ENCODE measurements at regions not wholly inside any gene's neighbourhood (a gene's known extent, or its start where the extent isn't known, plus 50 kb on each side); places are given as distances from the start of the nearest gene placed in this dataset.

DNA sequence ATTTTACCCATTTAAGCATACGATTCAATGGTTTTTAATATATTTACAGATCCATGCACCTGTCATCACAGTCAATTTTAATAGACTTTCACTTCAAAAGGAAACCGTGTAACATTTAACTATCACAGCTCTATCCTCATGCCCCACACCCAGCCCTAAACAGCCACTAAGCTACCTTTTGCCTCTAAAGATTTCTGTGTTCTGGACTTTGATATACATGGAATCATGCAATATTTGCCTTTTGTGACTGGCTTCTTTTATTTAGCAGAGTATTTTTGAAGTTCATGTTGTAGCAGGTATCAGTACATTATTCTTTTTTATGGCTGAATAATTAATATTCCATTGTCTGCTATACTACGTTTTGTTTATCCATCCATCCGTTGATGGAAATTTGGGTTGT lies 50.3 kb upstream of the STX16 start:
- Mint-ChIP-seq H3K9me3 (ENCODE audit: low read depth) (no peaks in the 10 kb centered on the region), H3K27me3 (peaks cover 2% of the 10 kb centered on the region), H3K4me1 (no peaks in the 10 kb centered on the region), H3K4me3 (no peak overlapping the region), H3K36me3 (no peaks in the 10 kb centered on the region), H3K27ac (no peak overlapping the region)
- DNase-seq = no peak
- no peak for ATAC-seq
- CTCF ChIA-PET = no interaction called here

DNA sequence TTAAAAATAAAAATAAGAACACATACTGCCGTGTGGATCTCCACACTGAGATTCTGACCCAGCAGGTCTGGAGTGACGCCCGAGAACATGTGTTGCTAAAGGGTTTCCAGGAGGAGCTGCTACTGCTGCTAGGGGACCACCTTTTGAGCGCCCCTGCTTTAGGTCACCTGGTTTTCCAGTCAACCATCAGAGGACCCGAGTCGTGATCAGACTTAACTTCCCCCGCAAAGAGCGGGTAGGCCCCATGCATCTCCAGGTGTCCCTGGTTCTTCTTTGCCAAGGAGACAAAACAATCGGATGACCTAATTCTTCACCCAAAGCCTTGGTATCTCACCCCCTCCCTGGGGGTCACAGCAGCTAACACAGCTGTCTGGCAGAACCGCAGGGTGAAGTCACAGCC lies 51.1 kb upstream of the STX16 start:
- Mint-ChIP-seq H3K4me1 (no peaks in the 10 kb centered on the region), H3K9me3 (ENCODE audit: low read depth) (no peaks in the 10 kb centered on the region), H3K36me3 (no peaks in the 10 kb centered on the region), H3K27me3 (peaks cover 2% of the 10 kb centered on the region), H3K27ac (no peak overlapping the region), H3K4me3 (no peak overlapping the region)
- CTCF ChIA-PET = no interaction called here
- ATAC-seq (no peak), DNase-seq (no peak)

DNA sequence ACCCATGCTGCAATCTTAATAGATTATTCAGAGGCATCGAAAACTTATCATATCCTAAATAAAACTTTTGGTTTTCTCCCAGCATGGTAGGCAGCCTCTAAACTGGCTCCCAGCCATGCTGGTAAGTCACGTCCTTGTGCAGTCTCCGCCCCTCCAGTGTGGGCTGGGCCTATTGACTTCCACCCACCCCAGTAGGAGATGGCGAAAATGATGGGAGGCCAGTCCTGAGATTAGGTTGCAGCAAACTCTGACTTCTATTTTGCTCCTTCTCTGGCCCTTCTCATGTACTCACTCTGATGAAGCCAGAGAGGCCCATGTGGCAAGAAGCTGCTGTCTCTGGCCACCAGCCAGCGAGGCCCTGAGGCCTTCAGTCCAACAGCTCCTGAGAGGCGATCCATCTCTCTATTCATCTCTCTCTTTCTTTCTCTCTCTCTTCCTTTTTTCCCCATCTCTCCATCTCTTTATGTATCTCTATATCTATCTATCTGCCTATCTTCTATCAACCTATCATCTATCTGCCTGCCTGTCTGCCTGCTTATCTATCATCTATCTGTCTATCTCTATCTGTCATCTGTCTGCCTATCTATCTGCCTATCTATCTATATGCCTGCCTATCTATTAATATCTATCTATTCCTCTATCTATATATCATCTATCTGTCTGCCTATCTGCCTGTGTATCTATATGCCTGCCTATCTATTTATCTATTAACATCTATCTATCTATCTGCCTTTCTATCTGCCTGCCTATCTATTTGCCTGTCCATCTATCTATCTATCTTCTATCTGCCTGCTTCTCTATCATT lies 52.7 kb upstream of the STX16 start:
- ATAC-seq (no peak), DNase-seq (no peak)
- no peaks in the 10 kb centered on the region for H3K36me3 Mint-ChIP-seq
- H3K27me3 Mint-ChIP-seq = peaks cover 2% of the 10 kb centered on the region
- H3K4me3 Mint-ChIP-seq = no peak overlapping the region
- H3K9me3 Mint-ChIP-seq (ENCODE audit: low read depth) = no peaks in the 10 kb centered on the region
- H3K4me1 Mint-ChIP-seq = no peaks in the 10 kb centered on the region
- no peak overlapping the region for H3K27ac Mint-ChIP-seq
- CTCF ChIA-PET = no interaction called here

DNA sequence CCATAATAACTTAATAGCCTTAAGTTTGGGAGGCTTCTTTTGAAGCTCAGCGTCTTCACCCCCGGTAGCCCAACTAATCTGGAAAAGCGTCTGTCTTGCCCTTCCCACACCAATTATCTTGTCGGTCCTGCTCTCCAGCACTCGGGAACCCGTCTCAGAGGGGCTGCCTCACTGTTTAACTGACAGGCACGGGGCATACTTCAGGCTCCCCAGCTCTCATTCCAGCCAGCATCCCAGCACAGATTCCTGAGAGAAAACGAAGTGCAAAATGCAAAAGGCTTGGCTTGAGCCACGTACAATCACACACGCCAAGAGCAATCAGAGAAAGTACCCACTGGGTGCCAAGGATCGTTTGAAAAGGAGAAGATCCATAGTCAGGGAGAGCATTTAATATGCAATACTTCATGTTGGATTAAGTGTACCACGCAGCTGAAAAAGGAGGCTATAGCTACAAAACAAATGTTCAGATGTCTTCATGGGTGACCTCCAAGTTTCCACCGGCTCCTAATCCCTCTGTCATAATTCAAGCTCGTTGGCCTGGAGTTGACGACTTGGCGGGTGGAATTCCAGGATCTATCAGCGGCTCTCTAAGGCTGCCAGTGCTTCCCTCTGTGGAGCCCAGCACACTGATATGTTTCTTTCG lies 53.7 kb upstream of the STX16 start:
- no peaks in the 10 kb centered on the region for H3K9me3 Mint-ChIP-seq (ENCODE audit: low read depth)
- H3K36me3 Mint-ChIP-seq = no peaks in the 10 kb centered on the region
- CTCF ChIA-PET = no interaction called here
- no peaks in the 10 kb centered on the region for H3K4me1 Mint-ChIP-seq
- no peak overlapping the region for H3K27ac Mint-ChIP-seq
- H3K4me3 Mint-ChIP-seq = no peak overlapping the region
- ATAC-seq = no peak
- peaks cover 2% of the 10 kb centered on the region for H3K27me3 Mint-ChIP-seq
- no peak for DNase-seq

DNA sequence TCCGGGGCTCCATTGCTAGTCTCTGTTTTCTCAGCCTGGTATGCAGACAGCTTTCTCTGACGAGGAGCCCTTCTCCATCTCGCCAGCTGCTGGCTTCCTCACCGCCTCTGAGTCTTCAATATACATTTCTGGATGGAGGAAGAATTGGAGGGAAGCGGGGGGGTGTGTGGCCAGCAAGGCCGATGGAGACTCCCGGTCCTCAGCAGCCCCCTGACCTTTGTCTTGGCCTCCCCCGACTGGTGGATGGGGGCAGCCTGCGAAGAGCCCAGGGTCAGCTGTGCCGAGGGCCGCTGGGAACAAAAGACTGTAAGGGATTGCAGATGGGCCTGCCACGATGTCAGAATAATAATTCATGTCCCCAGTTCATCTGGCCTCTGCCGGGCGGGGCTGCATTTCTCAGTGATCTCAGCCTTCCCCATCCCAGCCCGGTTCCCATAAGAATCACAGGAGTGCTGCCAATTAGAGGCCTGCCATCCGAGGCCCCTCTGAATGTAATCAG lies 54.3 kb upstream of the STX16 start:
- H3K9me3 Mint-ChIP-seq (ENCODE audit: low read depth) = no peaks in the 10 kb centered on the region
- no peak overlapping the region for H3K27ac Mint-ChIP-seq
- peaks cover 3% of the 10 kb centered on the region for H3K27me3 Mint-ChIP-seq
- DNase-seq = no peak
- H3K4me1 Mint-ChIP-seq = no peaks in the 10 kb centered on the region
- CTCF ChIA-PET = no interaction called here
- no peak for ATAC-seq
- no peaks in the 10 kb centered on the region for H3K36me3 Mint-ChIP-seq
- no peak overlapping the region for H3K4me3 Mint-ChIP-seq

DNA sequence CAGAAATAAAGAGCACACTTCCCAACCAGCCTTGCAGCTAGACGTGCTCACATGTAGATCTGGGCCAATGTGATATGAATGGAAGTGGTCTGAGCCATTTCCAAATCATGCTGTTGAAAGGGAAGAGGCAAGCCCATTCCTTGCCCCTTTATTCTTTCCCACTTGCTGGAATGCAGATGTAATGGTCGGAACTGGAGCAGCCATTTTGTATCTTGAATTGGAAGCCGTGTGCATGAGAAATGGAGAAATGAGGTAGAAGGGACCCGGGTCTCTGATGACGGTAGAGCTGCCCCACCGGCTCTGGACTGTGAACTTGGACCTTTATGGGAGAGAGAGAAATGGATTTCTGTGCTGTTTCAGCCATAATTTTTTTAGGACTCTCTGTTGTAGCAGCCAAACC lies 54.8 kb upstream of the STX16 start:
- Mint-ChIP-seq H3K4me1 (no peaks in the 10 kb centered on the region), H3K36me3 (no peaks in the 10 kb centered on the region), H3K9me3 (ENCODE audit: low read depth) (no peaks in the 10 kb centered on the region), H3K4me3 (no peak overlapping the region), H3K27ac (no peak overlapping the region), H3K27me3 (peaks cover 8% of the 10 kb centered on the region)
- no peak for DNase-seq
- ATAC-seq = no peak
- CTCF ChIA-PET = no interaction called here

DNA sequence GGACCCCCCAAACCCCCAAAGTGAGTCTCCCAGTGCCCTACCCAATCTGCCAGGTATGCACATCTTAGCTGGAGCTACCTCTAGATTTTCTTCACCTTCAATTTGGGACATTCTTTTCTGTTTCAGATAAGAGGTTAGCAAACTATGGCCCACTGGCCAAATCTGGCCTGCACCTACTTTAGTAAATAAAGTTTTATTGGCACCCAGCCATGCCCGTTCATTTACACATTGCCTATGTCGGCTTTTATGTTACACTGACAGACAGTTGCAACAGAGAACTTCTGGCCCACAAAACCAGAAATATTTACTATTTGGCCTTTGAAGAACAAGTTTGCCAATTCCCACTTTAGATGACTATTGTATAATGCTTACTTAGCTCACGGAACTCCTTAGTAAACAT lies 55.9 kb upstream of the STX16 start:
- no peak for ATAC-seq
- CTCF ChIA-PET = no interaction called here
- Mint-ChIP-seq H3K27me3 (peaks cover 12% of the 10 kb centered on the region), H3K9me3 (ENCODE audit: low read depth) (no peaks in the 10 kb centered on the region), H3K27ac (no peak overlapping the region), H3K4me3 (no peak overlapping the region), H3K4me1 (no peaks in the 10 kb centered on the region), H3K36me3 (no peaks in the 10 kb centered on the region)
- DNase-seq = no peak

DNA sequence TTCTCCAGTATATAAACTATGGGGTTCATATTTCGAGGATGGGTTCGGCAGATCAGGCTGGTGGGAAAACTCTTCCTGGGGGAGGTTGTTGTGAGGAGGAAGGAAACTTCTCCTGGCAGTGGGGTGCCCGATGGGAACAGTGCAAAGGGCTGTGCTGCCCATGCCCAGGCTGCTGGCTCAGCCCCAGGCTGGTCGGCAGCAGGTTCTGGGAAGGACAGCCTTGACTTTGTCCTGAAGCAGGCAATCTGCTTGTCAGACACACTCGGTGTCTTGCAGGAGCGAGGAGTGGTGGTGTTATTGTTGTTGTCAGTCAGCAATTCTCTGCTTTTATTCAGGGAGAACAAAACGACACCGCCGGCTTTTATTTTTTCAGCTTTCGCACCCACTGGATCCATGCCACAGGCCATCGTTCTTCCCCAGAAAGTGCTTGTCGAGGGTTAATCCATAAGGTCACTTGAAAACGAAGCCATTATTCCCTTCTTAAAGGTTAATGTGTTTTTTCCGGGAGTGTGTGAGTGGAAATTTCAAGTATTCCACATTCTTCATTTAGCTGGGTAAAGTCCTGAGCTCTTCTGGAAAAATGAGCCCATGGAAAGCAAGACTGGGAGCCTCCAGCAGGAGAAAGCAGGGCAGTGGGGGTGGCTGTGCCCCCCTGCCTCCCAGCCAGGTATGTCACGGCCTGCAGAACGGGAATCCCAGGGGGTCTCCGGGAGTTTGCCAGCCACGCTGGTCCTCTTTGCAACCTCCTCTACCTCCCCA lies 57.0 kb upstream of the STX16 start:
- Mint-ChIP-seq H3K27ac (no peak overlapping the region), H3K4me1 (no peaks in the 10 kb centered on the region), H3K27me3 (peaks cover 15% of the 10 kb centered on the region), H3K9me3 (ENCODE audit: low read depth) (no peaks in the 10 kb centered on the region), H3K36me3 (no peaks in the 10 kb centered on the region), H3K4me3 (no peak overlapping the region)
- ATAC-seq (no peak), DNase-seq (no peak)
- CTCF ChIA-PET = no interaction called here

DNA sequence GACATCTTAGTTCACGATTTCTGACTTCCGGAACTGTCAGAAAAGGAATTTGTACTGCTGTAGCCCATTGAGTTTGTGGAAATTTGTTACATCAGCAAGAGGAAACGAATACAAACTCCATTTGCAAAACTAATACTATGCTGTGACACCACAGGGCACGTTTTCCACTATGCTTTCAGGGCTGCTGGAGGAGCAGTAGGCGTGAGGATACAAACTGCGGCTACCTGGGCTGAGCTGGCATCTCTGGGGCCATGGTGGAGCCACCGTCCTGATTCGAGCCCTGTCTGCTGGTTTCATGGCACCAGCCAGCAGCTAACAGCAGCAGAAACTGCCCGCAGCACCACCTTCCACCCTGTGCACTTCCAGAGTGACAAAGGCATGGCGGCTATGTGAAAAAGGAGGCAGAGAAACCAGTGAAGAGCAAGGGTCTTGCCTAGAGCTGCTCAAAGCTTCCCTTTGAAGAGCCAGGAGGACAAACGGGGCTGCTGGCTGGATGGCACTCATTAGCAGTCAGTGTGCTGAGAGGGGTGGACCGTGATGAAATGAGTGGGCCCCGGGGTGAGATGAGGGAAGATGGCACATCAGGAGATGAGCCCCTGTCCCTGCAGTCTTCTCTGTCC lies 58.9 kb upstream of the STX16 start:
- Mint-ChIP-seq H3K9me3 (ENCODE audit: low read depth) (no peaks in the 10 kb centered on the region), H3K4me3 (no peak overlapping the region), H3K27ac (no peak overlapping the region), H3K27me3 (peaks cover 22% of the 10 kb centered on the region), H3K4me1 (no peaks in the 10 kb centered on the region), H3K36me3 (no peaks in the 10 kb centered on the region)
- CTCF ChIA-PET = interaction anchor here (0.8 kb wide), 1 partner anchor 11 kb away, joined by 3 read pairs; no protein-coding TSS in a partner anchor
- no peak for ATAC-seq
- DNase-seq = no peak

DNA sequence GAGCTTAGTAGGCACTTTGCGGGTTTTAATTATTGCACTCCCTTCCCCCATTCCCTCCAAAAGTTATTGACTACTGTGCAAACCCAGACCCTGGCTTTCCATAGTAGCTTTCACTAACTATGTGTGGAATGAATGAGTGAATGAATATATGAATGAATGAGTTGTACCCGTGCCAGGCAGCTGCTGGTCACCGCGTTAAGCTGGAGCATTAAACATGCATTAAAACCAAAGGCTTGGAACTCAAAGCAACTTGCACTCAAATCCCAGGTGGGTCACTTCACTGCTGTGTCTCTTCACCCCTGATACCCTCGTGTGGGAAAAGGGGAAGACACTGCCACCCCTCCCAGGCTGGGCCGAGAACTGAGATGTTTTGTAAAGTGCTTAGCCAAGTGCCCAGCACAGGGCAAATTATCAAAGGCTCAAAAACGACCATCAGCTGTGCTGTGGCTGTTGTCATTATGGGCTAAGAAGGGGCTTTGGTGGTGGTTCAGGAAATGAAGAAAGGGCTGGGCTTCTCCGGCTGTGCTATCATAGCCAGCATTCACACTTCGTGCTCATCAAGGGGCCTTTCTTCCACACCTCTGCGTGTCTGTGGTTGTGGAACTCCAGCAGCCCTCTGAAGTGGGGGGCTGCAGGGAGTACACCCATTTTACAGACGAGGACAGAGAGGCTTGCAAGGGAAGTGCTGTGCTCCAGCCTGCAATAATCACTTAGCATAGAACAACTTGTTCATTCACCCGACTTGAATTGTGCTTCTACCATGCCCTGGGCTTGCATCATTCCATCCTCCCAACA lies 60.2 kb upstream of the STX16 start:
- Mint-ChIP-seq H3K27ac (no peak overlapping the region), H3K36me3 (no peaks in the 10 kb centered on the region), H3K27me3 (peaks cover 24% of the 10 kb centered on the region), H3K4me1 (no peaks in the 10 kb centered on the region), H3K9me3 (ENCODE audit: low read depth) (no peaks in the 10 kb centered on the region), H3K4me3 (no peak overlapping the region)
- CTCF ChIA-PET = no interaction called here
- no peak for ATAC-seq
- DNase-seq = no peak

DNA sequence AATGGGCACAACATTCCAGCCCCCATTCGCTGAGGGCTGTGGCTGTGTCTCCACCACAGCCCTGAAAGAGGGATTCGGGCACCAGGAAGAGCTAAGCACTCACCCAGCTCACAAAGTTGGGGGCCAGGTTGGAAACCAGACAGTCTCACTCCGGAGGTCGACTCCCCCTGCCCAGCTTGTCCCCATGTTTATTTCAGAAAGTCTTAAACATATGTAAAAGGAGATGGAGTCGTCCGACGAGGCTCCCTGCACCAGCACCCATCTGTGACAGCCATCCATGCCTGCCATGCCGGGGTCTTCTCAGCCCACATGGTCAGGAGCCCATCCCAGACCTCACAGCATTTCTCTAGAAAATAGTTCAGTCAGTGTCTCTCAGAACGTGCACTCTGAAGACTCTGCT lies 63.6 kb upstream of the STX16 start:
- H3K9me3 Mint-ChIP-seq (ENCODE audit: low read depth) = peaks cover 2% of the 10 kb centered on the region
- H3K4me1 Mint-ChIP-seq = no peaks in the 10 kb centered on the region
- no peaks in the 10 kb centered on the region for H3K36me3 Mint-ChIP-seq
- DNase-seq (no peak), ATAC-seq (no peak)
- peaks cover 27% of the 10 kb centered on the region for H3K27me3 Mint-ChIP-seq
- no peak overlapping the region for H3K27ac Mint-ChIP-seq
- H3K4me3 Mint-ChIP-seq = no peak overlapping the region
- CTCF ChIA-PET = no interaction called here

DNA sequence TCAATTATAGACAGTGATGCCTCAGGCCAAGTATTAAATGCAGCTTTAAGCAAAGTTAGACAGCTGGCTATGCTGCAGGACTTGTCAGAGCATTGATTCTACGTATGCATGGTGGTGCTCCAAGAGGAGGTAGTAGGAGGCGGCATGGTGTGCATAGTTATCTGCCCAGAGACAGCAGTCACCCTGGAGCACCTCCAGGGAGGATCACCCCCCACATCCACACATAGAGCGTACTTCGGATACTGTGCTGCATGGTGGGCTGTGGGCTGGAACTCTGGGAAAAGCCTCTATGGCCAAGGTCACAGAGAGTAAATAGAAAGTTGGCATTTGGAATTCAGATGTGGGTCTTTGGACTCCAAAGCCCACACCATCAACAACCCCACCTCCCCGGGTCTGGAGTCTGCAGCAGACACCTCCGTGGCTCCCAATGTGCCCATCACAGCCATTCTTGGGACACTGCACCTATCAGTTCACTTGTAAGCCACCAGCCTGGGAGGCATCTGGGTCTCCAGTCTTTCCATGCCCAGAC lies 64.5 kb upstream of the STX16 start:
- Mint-ChIP-seq H3K4me1 (no peaks in the 10 kb centered on the region), H3K4me3 (no peak overlapping the region), H3K9me3 (ENCODE audit: low read depth) (peaks cover 2% of the 10 kb centered on the region), H3K27me3 (peaks cover 27% of the 10 kb centered on the region), H3K36me3 (no peaks in the 10 kb centered on the region), H3K27ac (no peak overlapping the region)
- DNase-seq (no peak), ATAC-seq (no peak)
- CTCF ChIA-PET = no interaction called here
